SK-N-MC (cell line): ENCODE measurements at regions not wholly inside any gene's neighbourhood (a gene's known extent, or its start where the extent isn't known, plus 50 kb on each side); places are given as distances from the start of the nearest gene placed in this dataset.

Experiments used
- EZH2 ChIP-seq: fragments of 200-600 bp; sonication (generic); IDR thresholded peaks from one replicate; pipeline ENCODE4 v1.6.1; 2017; ENCODE audit warnings: antibody characterized with exemption
- FOXP2 ChIP-seq: optimal IDR thresholded peaks from 2 replicates; pipeline ENCODE3; 2011; ENCODE audit warnings: mild to moderate bottlenecking, moderate library complexity; ENCODE audit not compliant: insufficient read depth; ENCODE audit errors: extremely low read length, control extremely low read depth
- POLR2AphosphoS5 ChIP-seq: IDR thresholded peaks from 2 replicates; pipeline ENCODE4 v1.6.1; 2012; ENCODE audit warnings: mild to moderate bottlenecking, low read depth, low read length, borderline replicate concordance

- TF ChIP-seq POLR2AphosphoS5, result no peak
- TF ChIP-seq EZH2, result no peak
- TF ChIP-seq FOXP2, result no peak
Measured at GRCh38 chr11:134728186-134728585, 316.1 kb upstream of the B3GAT1 start.
